CD4-positive, alpha-beta T cell (primary cell): ENCODE measurements at regions not wholly inside any gene's neighbourhood (a gene's known extent, or its start where the extent isn't known, plus 50 kb on each side); places are given as distances from the start of the nearest gene placed in this dataset.

Experiments
- ATAC-seq: fragments of 200-7000 bp; cut with Tn5 transposase; one replicate; pipeline ENCODE4 v1.10.0; 2022; ENCODE audit warnings: mild to moderate bottlenecking; ENCODE audit not compliant: poor library complexity
- CTCF ChIA-PET: fragments of 350-600 bp; sonication (Branson Sonifier 250); formaldehyde crosslinking; loops from one replicate; lab custom pipeline; 2021; ENCODE audit warnings: antibody characterized with exemption, inconsistent platforms; lab: Charles Lee
- POLR2A ChIA-PET: fragments of 350-600 bp; sonication (Branson Sonifier 250); formaldehyde crosslinking; loops from one replicate; lab custom pipeline; 2021; ENCODE audit warnings: antibody characterized with exemption, inconsistent platforms; lab: Charles Lee
- DNase-seq, 14 experiments: peaks; one replicate each; pipeline ENCODE4 v3.0.0-alpha.2; 2013 to 2020; ENCODE audit warnings: mixed read lengths in 2 of 14
- H3K27ac ChIP-seq, 2 donors: one replicate each; pipeline versions ENCODE4 v1.5.1 to v1.7.0; 2013; ENCODE audit warnings: low read length in 2 of 2, low read depth in 1 of 2, mild to moderate bottlenecking in 1 of 2
- H3K27me3 ChIP-seq, 2 experiments: 1 replicate in 1 of 2; 2 replicates in 1 of 2; pipeline versions ENCODE4 v1.6.1 to v1.7.0; 2013; ENCODE audit warnings: low read length in 2 of 2, control low read depth in 1 of 2, mild to moderate bottlenecking in 1 of 2, moderate library complexity in 1 of 2; ENCODE audit not compliant: insufficient read depth in 2 of 2, control insufficient read depth in 1 of 2
- H3K36me3 ChIP-seq: one replicate; pipeline ENCODE4 v1.6.1; 2013; ENCODE audit warnings: low read length, control low read depth; ENCODE audit not compliant: insufficient read depth
- H3K4me1 ChIP-seq: one replicate; pipeline ENCODE4 v1.6.1; 2013; ENCODE audit warnings: low read length, control low read depth; ENCODE audit not compliant: insufficient read depth
- H3K4me3 ChIP-seq: one replicate; pipeline ENCODE4 v1.5.1; 2013; ENCODE audit warnings: mild to moderate bottlenecking, low read length, moderate library complexity
- H3K9me3 ChIP-seq, 2 experiments: 1 replicate in 1 of 2; 2 replicates in 1 of 2; pipeline versions ENCODE4 v1.6.1 to v1.7.0; 2013; ENCODE audit warnings: low read length in 2 of 2, mild to moderate bottlenecking in 2 of 2, control low read depth in 1 of 2, moderate library complexity in 1 of 2; ENCODE audit not compliant: control insufficient read depth in 1 of 2, insufficient read depth in 1 of 2
- H3K27ac Mint-ChIP-seq: one replicate; pipeline ENCODE4 v1.8.0; 2020; ENCODE audit warnings: mixed read lengths
- H3K27me3 Mint-ChIP-seq: one replicate; pipeline ENCODE4 v1.8.0; 2021; ENCODE audit warnings: mixed read lengths
- H3K36me3 Mint-ChIP-seq: one replicate; pipeline ENCODE4 v1.8.0; 2021; ENCODE audit warnings: low read depth, mixed read lengths
- H3K4me1 Mint-ChIP-seq: one replicate; pipeline ENCODE4 v1.8.0; 2021; ENCODE audit warnings: low read depth, mixed read lengths
- H3K4me3 Mint-ChIP-seq: one replicate; pipeline ENCODE4 v1.8.0; 2020; ENCODE audit warnings: mild to moderate bottlenecking, mixed read lengths
- H3K9me3 Mint-ChIP-seq: one replicate; pipeline ENCODE4 v1.8.0; 2020; ENCODE audit warnings: mixed read lengths
- intact Hi-C, 2 experiments: fragments of 100-400 bp; cut with DNase I in 1 of 2; cut with micrococcal nuclease in 1 of 2; formaldehyde crosslinking; loops; one replicate each; pipeline versions ENCODE4 v1.15.1 to v1.9.0; 2023 to 2025; cut with DNase I, micrococcal nuclease
- TF ChIP-seq, protein P1 (sequence below): fragments of 200-600 bp; IDR thresholded peaks from one replicate; pipeline ENCODE4 v1.8.0; 2022; ENCODE audit warnings: antibody characterized with exemption, mild to moderate bottlenecking

DNA sequence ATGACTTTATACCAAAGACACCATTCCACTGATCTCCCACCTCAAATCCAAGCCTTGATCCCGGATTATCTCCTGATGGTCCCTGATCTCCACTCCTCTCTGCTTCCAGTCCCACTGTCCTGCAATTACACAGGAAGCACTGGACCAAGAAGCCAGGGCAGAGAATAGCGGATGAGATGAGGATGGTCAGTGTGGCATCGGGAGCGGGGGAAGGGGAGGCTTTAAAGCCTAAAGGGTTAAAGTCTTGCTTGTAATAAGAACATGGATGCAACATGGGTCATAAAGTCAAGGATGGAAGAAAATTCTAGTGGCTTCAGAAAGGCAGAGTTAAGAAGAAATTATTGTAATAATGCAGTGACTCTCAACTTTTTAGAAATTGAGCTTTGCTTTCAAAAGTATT is 364.0 kb upstream of the DUSP10 start:
- Histone ChIP-seq H3K27me3 (peaks cover 0 to 3% of the 10 kb centered on the region in 2 experiments), H3K36me3 (no peaks in the 10 kb centered on the region), H3K9me3 (no peaks in the 10 kb centered on the region), H3K4me3 (no peak overlapping the region), H3K27ac (no peak overlapping the region), H3K4me1 (no peaks in the 10 kb centered on the region)
- CTCF ChIA-PET = no interaction called here
- no peak overlapping the region for H3K27ac Mint-ChIP-seq
- DNase-seq (no peak), ATAC-seq (no peak)
- POLR2A ChIA-PET = no interaction called here
- TF ChIP-seq, protein P1, sequence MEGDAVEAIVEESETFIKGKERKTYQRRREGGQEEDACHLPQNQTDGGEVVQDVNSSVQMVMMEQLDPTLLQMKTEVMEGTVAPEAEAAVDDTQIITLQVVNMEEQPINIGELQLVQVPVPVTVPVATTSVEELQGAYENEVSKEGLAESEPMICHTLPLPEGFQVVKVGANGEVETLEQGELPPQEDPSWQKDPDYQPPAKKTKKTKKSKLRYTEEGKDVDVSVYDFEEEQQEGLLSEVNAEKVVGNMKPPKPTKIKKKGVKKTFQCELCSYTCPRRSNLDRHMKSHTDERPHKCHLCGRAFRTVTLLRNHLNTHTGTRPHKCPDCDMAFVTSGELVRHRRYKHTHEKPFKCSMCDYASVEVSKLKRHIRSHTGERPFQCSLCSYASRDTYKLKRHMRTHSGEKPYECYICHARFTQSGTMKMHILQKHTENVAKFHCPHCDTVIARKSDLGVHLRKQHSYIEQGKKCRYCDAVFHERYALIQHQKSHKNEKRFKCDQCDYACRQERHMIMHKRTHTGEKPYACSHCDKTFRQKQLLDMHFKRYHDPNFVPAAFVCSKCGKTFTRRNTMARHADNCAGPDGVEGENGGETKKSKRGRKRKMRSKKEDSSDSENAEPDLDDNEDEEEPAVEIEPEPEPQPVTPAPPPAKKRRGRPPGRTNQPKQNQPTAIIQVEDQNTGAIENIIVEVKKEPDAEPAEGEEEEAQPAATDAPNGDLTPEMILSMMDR = no peak
- H3K36me3 Mint-ChIP-seq = no peaks in the 10 kb centered on the region
- intact Hi-C loops = no loop called here
- no peaks in the 10 kb centered on the region for H3K9me3 Mint-ChIP-seq
- H3K4me3 Mint-ChIP-seq = no peak overlapping the region
- no peaks in the 10 kb centered on the region for H3K4me1 Mint-ChIP-seq
- H3K27me3 Mint-ChIP-seq = peaks cover 4% of the 10 kb centered on the region

- ATAC-seq = no peak
- no peaks in the 10 kb centered on the region for H3K9me3 ChIP-seq
- H3K4me1 ChIP-seq = no peaks in the 10 kb centered on the region
- H3K27ac Mint-ChIP-seq = no peak overlapping the region
- H3K36me3 ChIP-seq = no peaks in the 10 kb centered on the region
- POLR2A ChIA-PET = no interaction called here
- intact Hi-C loops = no loop called here
- no peak for DNase-seq
- CTCF ChIA-PET = no interaction called here
- H3K27ac ChIP-seq = no peak overlapping the region
- H3K27me3 Mint-ChIP-seq = peaks cover 4% of the 10 kb centered on the region
- no peak overlapping the region for H3K4me3 Mint-ChIP-seq
- H3K36me3 Mint-ChIP-seq = no peaks in the 10 kb centered on the region
- TF ChIP-seq, protein P1 = no peak
- H3K27me3 ChIP-seq = peaks cover 0 to 3% of the 10 kb centered on the region in 2 experiments
- H3K4me3 ChIP-seq = no peak overlapping the region
- no peaks in the 10 kb centered on the region for H3K4me1 Mint-ChIP-seq
- H3K9me3 Mint-ChIP-seq = no peaks in the 10 kb centered on the region
These were observed 363.5 kb upstream of the DUSP10 start for GRCh38 chr1:222105393-222105737.

GRCh38 chr1:222104694-222105392 is 363.0 kb upstream of the DUSP10 start:
- H3K4me1 Mint-ChIP-seq = no peaks in the 10 kb centered on the region
- CTCF ChIA-PET = no interaction called here
- intact Hi-C loops = no loop called here

More at GRCh38 chr1:222104694-222105392, 363.0 kb upstream of the DUSP10 start:
- Mint-ChIP-seq H3K27ac (no peak overlapping the region), H3K4me3 (no peak overlapping the region), H3K27me3 (peaks cover 4% of the 10 kb centered on the region), H3K9me3 (no peaks in the 10 kb centered on the region), H3K36me3 (no peaks in the 10 kb centered on the region)
- Histone ChIP-seq H3K9me3 (no peaks in the 10 kb centered on the region), H3K36me3 (no peaks in the 10 kb centered on the region), H3K27ac (no peak overlapping the region), H3K4me3 (no peak overlapping the region), H3K27me3 (peaks cover 0 to 3% of the 10 kb centered on the region in 2 experiments), H3K4me1 (no peaks in the 10 kb centered on the region)
- POLR2A ChIA-PET = no interaction called here
- DNase-seq = no peak
- TF ChIP-seq, protein P1 = no peak
- no peak for ATAC-seq
